HCT116 (cell line): ENCODE measurements at regions not wholly inside any gene's neighbourhood (a gene's known extent, or its start where the extent isn't known, plus 50 kb on each side); places are given as distances from the start of the nearest gene placed in this dataset.

Source experiments
- ATAC-seq: fragments of 200-7000 bp; cut with Tn5 transposase; 2 replicates; pipeline ENCODE4 v1.9.1; 2020; ENCODE audit warnings: mild to moderate bottlenecking, moderate library complexity
- BruUV-seq: library from RNA; stranded (reverse); fragments of 400-500 nt; replicated peaks from 2 replicates; lab custom pipeline; 2021; lab: Mats Ljungman, UMichigan
- CTCF ChIA-PET: fragments of 300-600 bp; sonication (Branson Sonifier 250); formaldehyde crosslinking; loops from one replicate; lab custom pipeline; 2021; ENCODE audit warnings: antibody characterized with exemption; lab: Charles Lee
- POLR2A ChIA-PET: fragments of 300-600, 350-600 bp; sonication (Branson Sonifier 250); formaldehyde crosslinking; loops from one replicate; lab custom pipeline; 2021; ENCODE audit warnings: antibody characterized with exemption; lab: Charles Lee
- RAD21 ChIA-PET, 2 experiments: fragments of 300-600 bp; sonication (Branson Sonifier 250); formaldehyde crosslinking; loops; one replicate each; lab custom pipeline; 2023; ENCODE audit warnings: low total read pairs in 2 of 2; ENCODE audit not compliant: uncharacterized antibody in 2 of 2, unreplicated experiment in 2 of 2, low non-redundant PET in 1 of 2; lab: Charles Lee
- DNase-seq: peaks from one replicate; pipeline ENCODE4 v3.0.0-alpha.2; 2010; ENCODE audit warnings: low read depth, low spot score
- H2AFZ ChIP-seq: fragments of 200-600 bp; shearing (Covaris generic), sonication (generic); 2 replicates; pipeline ENCODE4 v1.6.1; 2017; ENCODE audit warnings: low read depth, mixed run types, mixed read lengths, antibody characterized with exemption, low read length; ENCODE audit not compliant: poor library complexity, severe bottlenecking
- H3K27ac ChIP-seq: 2 replicates; pipeline ENCODE4 v1.5.1; 2012; ENCODE audit warnings: low read depth, low read length
- H3K27me3 ChIP-seq: fragments of 200-600 bp; sonication (generic); 2 replicates; pipeline ENCODE4 v1.6.1; 2016; ENCODE audit warnings: mixed run types, low read length, mixed read lengths; ENCODE audit not compliant: insufficient read depth
- H3K36me3 ChIP-seq, 2 experiments: fragments of 200-500 bp in 1 of 2; fragments of 200-600 bp in 1 of 2; sonication (Bioruptor generic) in 1 of 2; sonication (generic) in 1 of 2; 2 replicates each; pipeline versions ENCODE4 v1.5.1 to v1.6.1; 2014 to 2016; ENCODE audit warnings: low read length in 2 of 2, inconsistent platforms in 1 of 2, mixed read lengths in 1 of 2, mixed run types in 1 of 2; ENCODE audit not compliant: insufficient read depth in 2 of 2, control insufficient read depth in 1 of 2
- H3K4me1 ChIP-seq, 2 experiments: fragments of 200-600 bp in 1 of 2; sonication (generic) in 1 of 2; 2 replicates each; pipeline versions ENCODE4 v1.5.1 to v1.6.1; 2012 to 2017; ENCODE audit warnings: low read length in 2 of 2, inconsistent platforms in 1 of 2, mild to moderate bottlenecking in 1 of 2, mixed read lengths in 1 of 2, mixed run types in 1 of 2, moderate library complexity in 1 of 2; ENCODE audit not compliant: insufficient read depth in 2 of 2, control insufficient read depth in 1 of 2
- H3K4me2 ChIP-seq: fragments of 200-600 bp; sonication (generic); 2 replicates; pipeline ENCODE4 v1.6.1; 2017; ENCODE audit warnings: mixed run types, low read length, mixed read lengths
- H3K4me3 ChIP-seq, 2 experiments: fragments of 200-600 bp in 1 of 2; sonication (generic) in 1 of 2; replicated peaks in 1 of 2; 2 replicates each; pipeline ENCODE4 v1.5.1; 2011 to 2016; ENCODE audit warnings: low read length in 2 of 2, control low read depth in 1 of 2, low read depth in 1 of 2, mild to moderate bottlenecking in 1 of 2, mixed read lengths in 1 of 2, mixed run types in 1 of 2
- H3K79me2 ChIP-seq: fragments of 200-600 bp; sonication (generic); 2 replicates; pipeline ENCODE4 v1.6.1; 2017; ENCODE audit warnings: mild to moderate bottlenecking, mixed run types, low read length, moderate library complexity, mixed read lengths; ENCODE audit not compliant: insufficient read depth
- H3K9ac ChIP-seq: fragments of 200-600 bp; sonication (generic); 2 replicates; pipeline ENCODE4 v1.6.1; 2016; ENCODE audit warnings: low read length, mixed read lengths
- H3K9me2 ChIP-seq: fragments of 200-600 bp; sonication (generic), shearing (Covaris generic); 2 replicates; pipeline ENCODE4 v1.6.1; 2017; ENCODE audit warnings: mixed run types, mild to moderate bottlenecking, moderate library complexity; ENCODE audit not compliant: insufficient read depth
- H3K9me3 ChIP-seq, 2 experiments: fragments of 200-500 bp in 1 of 2; fragments of 200-600 bp in 1 of 2; sonication (Bioruptor generic) in 1 of 2; sonication (generic) in 1 of 2; 2 replicates each; pipeline ENCODE4 v1.6.1; 2014 to 2017; ENCODE audit warnings: low read length in 2 of 2, mixed read lengths in 2 of 2, inconsistent platforms in 1 of 2, low read depth in 1 of 2, mild to moderate bottlenecking in 1 of 2, mixed run types in 1 of 2, moderate library complexity in 1 of 2; ENCODE audit not compliant: control insufficient read depth in 1 of 2, insufficient read depth in 1 of 2
- H4K20me1 ChIP-seq: fragments of 200-600 bp; sonication (generic), shearing (Covaris generic); 2 replicates; pipeline ENCODE4 v1.6.1; 2017; ENCODE audit warnings: mixed run types, mild to moderate bottlenecking, moderate library complexity; ENCODE audit not compliant: insufficient read depth
- ATF3 ChIP-seq: IDR thresholded peaks from 2 replicates; pipeline ENCODE4 v1.6.1; 2012
- CEBPB ChIP-seq: IDR thresholded peaks from 2 replicates; pipeline ENCODE4 v1.6.1; 2012; ENCODE audit warnings: low read depth
- EGR1 ChIP-seq: IDR thresholded peaks from 2 replicates; pipeline ENCODE4 v1.6.1; 2012; ENCODE audit warnings: low read depth
- ELF1 ChIP-seq: IDR thresholded peaks from 2 replicates; pipeline ENCODE4 v1.6.1; 2012; ENCODE audit warnings: low read depth, borderline replicate concordance
- EZH2 ChIP-seq: fragments of 200-600 bp; sonication (generic); IDR thresholded peaks from 2 replicates; pipeline ENCODE4 v1.6.1; 2017; ENCODE audit warnings: antibody characterized with exemption, mixed run types
- EZH2phosphoT487 ChIP-seq: fragments of 200-600 bp; IDR thresholded peaks from 2 replicates; pipeline ENCODE4 v1.6.1; 2018; ENCODE audit warnings: antibody characterized with exemption, borderline replicate concordance
- FOSL1 ChIP-seq: IDR thresholded peaks from 2 replicates; pipeline ENCODE4 v1.6.1; 2012; ENCODE audit warnings: low read depth
- JUND ChIP-seq: IDR thresholded peaks from 2 replicates; pipeline ENCODE4 v1.6.1; 2012
- MAX ChIP-seq: IDR thresholded peaks from 2 replicates; pipeline ENCODE4 v1.6.1; 2012
- POLR2A ChIP-seq: IDR thresholded peaks from 2 replicates; pipeline ENCODE4 v1.7.0; 2011; ENCODE audit warnings: borderline replicate concordance; ENCODE audit not compliant: insufficient read depth, insufficient read length; ENCODE audit errors: extremely low read depth
- SIN3A ChIP-seq: IDR thresholded peaks from 2 replicates; pipeline ENCODE4 v1.6.1; 2012; ENCODE audit warnings: low read depth
- SP1 ChIP-seq: IDR thresholded peaks from 2 replicates; pipeline ENCODE4 v1.6.1; 2012; ENCODE audit warnings: low read depth
- SRF ChIP-seq: IDR thresholded peaks from 2 replicates; pipeline ENCODE4 v1.6.1; 2012; ENCODE audit warnings: low read depth
- TCF7L2 ChIP-seq: IDR thresholded peaks from 2 replicates; pipeline ENCODE4 v1.7.0; 2011; ENCODE audit warnings: borderline replicate concordance, inconsistent platforms; ENCODE audit not compliant: insufficient read depth, insufficient read length; ENCODE audit errors: extremely low read depth
- YY1 ChIP-seq: IDR thresholded peaks from 2 replicates; pipeline ENCODE4 v1.6.1; 2011; ENCODE audit warnings: low read length, low read depth, moderate library complexity, mild to moderate bottlenecking; ENCODE audit not compliant: insufficient replicate concordance; ENCODE audit errors: extremely low read depth
- ZBTB33 ChIP-seq: IDR thresholded peaks from 2 replicates; pipeline ENCODE4 v1.6.1; 2011; ENCODE audit warnings: mild to moderate bottlenecking, low read length, moderate library complexity; ENCODE audit not compliant: insufficient replicate concordance; ENCODE audit errors: extremely low read depth
- ZFX ChIP-seq: fragments of 450-650 bp; IDR thresholded peaks from 2 replicates; pipeline ENCODE4 v1.6.1; 2017
- ZNF274 ChIP-seq: fragments of 200-500 bp; sonication (Bioruptor generic); IDR thresholded peaks from 2 replicates; pipeline ENCODE4 v1.6.1; 2014; ENCODE audit warnings: mild to moderate bottlenecking, low read depth, low read length, inconsistent platforms
- intact Hi-C: fragments of 100-400 bp; cut with micrococcal nuclease; formaldehyde crosslinking; loops from 2 replicates; pipeline ENCODE4 v1.10.0; 2022
- TF ChIP-seq, protein P1 (sequence below), 3 experiments: fragments of 200-600 bp in 1 of 3; sonication (generic) in 1 of 3; IDR thresholded peaks in 2 of 3; conservative IDR thresholded peaks in 1 of 3; 2 replicates each; pipeline ENCODE4 v1.5.1; 2012 to 2017; ENCODE audit warnings: low read depth in 2 of 3, low read length in 2 of 3, antibody characterized with exemption in 1 of 3, borderline replicate concordance in 1 of 3, control low read depth in 1 of 3, mild to moderate bottlenecking in 1 of 3, mixed read lengths in 1 of 3, mixed run types in 1 of 3, moderate library complexity in 1 of 3; ENCODE audit not compliant: insufficient read depth in 1 of 3
- TF ChIP-seq, protein P2 (sequence below): IDR thresholded peaks from 2 replicates; pipeline ENCODE4 v1.6.1; 2012; ENCODE audit warnings: low read depth

DNA sequence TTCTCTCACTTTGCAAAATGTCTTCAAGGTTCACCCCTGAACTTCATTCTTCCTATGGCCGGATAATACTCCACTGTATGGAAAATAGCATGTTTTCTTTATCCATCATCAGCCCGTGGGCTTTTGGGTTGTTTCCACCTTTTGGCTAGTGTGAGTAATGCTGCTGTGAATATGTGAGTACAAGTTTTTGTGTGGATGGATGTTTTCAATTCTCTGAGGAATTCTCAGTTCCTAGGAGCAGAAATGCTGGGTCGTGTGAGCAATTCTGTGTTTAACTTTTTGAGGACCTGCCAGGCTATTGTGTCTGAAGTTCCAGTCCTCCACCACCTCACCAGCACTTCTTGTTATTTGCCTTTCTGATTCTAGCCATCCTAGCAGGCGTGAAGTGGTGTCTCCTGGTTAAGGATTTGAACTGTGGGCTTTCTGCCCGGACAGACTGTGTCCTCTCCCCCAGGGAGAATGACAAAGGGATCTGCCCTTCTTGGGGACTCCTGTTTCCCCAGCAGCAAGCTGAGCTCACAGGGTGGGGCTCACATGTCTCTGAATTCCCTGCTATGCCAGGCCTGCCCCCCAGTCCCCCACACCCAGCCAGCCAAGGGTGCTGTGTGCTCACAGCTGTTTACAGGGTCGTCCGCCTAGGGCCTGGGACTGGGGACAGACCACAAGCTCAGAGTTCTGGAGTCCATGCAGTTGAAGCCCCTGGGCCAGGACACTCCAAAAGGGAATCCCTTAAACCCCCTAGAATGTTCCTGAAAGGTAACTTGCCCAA is 92.2 kb upstream of the CIBAR2 start:
- Histone ChIP-seq H3K27me3 (no peaks in the 10 kb centered on the region), H3K4me3 (no peak overlapping the region), H2AFZ (no peak overlapping the region), H3K27ac (no peak overlapping the region), H3K9me3 (no peaks in the 10 kb centered on the region), H4K20me1 (no peaks in the 10 kb centered on the region), H3K9me2 (no peaks in the 10 kb centered on the region), H3K4me2 (no peak overlapping the region), H3K9ac (no peak overlapping the region), H3K4me1 (peaks cover 23 to 55% of the 10 kb centered on the region in 2 experiments), H3K79me2 (peaks cover 4% of the 10 kb centered on the region; the same call in 1 of the 2 replicates), H3K36me3 (no peaks in the 10 kb centered on the region)
- POLR2A ChIA-PET: no interaction called here
- ATAC-seq (no peak), DNase-seq (no peak)
- CTCF ChIA-PET: interaction anchor here (2.5 kb wide), 1 partner anchor 32 kb away, joined by 7 read pairs; no protein-coding TSS in a partner anchor
- TF ChIP-seq YY1 (no peak), ZBTB33 (no peak), SIN3A (no peak), EGR1 (no peak), JUND (no peak), ATF3 (no peak), ZNF274 (no peak), CEBPB (no peak), MAX (no peak), FOSL1 (no peak), SRF (no peak), EZH2 (no peak), ZFX (no peak), EZH2phosphoT487 (no peak), SP1 (no peak), TCF7L2 (no peak), POLR2A (no peak), ELF1 (no peak)
- TF ChIP-seq, protein P1, sequence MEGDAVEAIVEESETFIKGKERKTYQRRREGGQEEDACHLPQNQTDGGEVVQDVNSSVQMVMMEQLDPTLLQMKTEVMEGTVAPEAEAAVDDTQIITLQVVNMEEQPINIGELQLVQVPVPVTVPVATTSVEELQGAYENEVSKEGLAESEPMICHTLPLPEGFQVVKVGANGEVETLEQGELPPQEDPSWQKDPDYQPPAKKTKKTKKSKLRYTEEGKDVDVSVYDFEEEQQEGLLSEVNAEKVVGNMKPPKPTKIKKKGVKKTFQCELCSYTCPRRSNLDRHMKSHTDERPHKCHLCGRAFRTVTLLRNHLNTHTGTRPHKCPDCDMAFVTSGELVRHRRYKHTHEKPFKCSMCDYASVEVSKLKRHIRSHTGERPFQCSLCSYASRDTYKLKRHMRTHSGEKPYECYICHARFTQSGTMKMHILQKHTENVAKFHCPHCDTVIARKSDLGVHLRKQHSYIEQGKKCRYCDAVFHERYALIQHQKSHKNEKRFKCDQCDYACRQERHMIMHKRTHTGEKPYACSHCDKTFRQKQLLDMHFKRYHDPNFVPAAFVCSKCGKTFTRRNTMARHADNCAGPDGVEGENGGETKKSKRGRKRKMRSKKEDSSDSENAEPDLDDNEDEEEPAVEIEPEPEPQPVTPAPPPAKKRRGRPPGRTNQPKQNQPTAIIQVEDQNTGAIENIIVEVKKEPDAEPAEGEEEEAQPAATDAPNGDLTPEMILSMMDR (IDR thresholded peaks at IDR 0.05 in 2 of 3, conservative IDR thresholded peaks at IDR 0.05 in 1 of 3; ENCODE audit: borderline replicate concordance in 1 of 3, insufficient read depth in 1 of 3, low read depth in 2 of 3, low read length in 2 of 3): no peak
- TF ChIP-seq, protein P2, sequence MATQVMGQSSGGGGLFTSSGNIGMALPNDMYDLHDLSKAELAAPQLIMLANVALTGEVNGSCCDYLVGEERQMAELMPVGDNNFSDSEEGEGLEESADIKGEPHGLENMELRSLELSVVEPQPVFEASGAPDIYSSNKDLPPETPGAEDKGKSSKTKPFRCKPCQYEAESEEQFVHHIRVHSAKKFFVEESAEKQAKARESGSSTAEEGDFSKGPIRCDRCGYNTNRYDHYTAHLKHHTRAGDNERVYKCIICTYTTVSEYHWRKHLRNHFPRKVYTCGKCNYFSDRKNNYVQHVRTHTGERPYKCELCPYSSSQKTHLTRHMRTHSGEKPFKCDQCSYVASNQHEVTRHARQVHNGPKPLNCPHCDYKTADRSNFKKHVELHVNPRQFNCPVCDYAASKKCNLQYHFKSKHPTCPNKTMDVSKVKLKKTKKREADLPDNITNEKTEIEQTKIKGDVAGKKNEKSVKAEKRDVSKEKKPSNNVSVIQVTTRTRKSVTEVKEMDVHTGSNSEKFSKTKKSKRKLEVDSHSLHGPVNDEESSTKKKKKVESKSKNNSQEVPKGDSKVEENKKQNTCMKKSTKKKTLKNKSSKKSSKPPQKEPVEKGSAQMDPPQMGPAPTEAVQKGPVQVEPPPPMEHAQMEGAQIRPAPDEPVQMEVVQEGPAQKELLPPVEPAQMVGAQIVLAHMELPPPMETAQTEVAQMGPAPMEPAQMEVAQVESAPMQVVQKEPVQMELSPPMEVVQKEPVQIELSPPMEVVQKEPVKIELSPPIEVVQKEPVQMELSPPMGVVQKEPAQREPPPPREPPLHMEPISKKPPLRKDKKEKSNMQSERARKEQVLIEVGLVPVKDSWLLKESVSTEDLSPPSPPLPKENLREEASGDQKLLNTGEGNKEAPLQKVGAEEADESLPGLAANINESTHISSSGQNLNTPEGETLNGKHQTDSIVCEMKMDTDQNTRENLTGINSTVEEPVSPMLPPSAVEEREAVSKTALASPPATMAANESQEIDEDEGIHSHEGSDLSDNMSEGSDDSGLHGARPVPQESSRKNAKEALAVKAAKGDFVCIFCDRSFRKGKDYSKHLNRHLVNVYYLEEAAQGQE: no peak
- no TSS peak for BruUV-seq
- intact Hi-C loops: no loop called here
- RAD21 ChIA-PET: no interaction called here
